Ascending aorta (tissue), 2 donors: ENCODE measurements at regions not wholly inside any gene's neighbourhood (a gene's known extent, or its start where the extent isn't known, plus 50 kb on each side); places are given as distances from the start of the nearest gene placed in this dataset.

Experiments used
- DNase-seq, 2 donors: peaks; one replicate each; pipeline ENCODE4 v3.0.0-alpha.2; 2019; ENCODE audit warnings: low spot score in 2 of 2
- H3K27ac ChIP-seq, 2 donors: fragments of 200-600 bp; sonication (generic); one replicate each; pipeline ENCODE4 v1.5.1; 2016 to 2017; ENCODE audit warnings: mild to moderate bottlenecking in 1 of 2
- H3K27me3 ChIP-seq: fragments of 200-600 bp; sonication (generic); one replicate; pipeline ENCODE4 v1.5.1; 2017
- H3K36me3 ChIP-seq, 2 donors: fragments of 200-600 bp; sonication (generic); one replicate each; pipeline ENCODE4 v1.5.1; 2016
- H3K4me1 ChIP-seq, 2 donors: fragments of 200-600 bp; sonication (generic); one replicate each; pipeline ENCODE4 v1.5.1; 2016 to 2017; ENCODE audit warnings: mild to moderate bottlenecking in 1 of 2
- H3K4me3 ChIP-seq, 2 donors: fragments of 200-600 bp; sonication (generic); one replicate each; pipeline ENCODE4 v1.5.1; 2016 to 2017; ENCODE audit warnings: mild to moderate bottlenecking in 1 of 2
- H3K9me3 ChIP-seq, 2 donors: fragments of 200-600 bp; sonication (generic); one replicate each; pipeline ENCODE4 v1.5.1; 2016
- intact Hi-C: fragments of 100-400 bp; cut with DNase I; formaldehyde crosslinking; loops from one replicate; pipeline ENCODE4 v1.15.1; 2023
- TF ChIP-seq, protein P1 (sequence below), 3 experiments: fragments of 200-600 bp in 2 of 3; fragments of 450-650 bp in 1 of 3; sonication (generic) in 2 of 3; IDR thresholded peaks; one replicate each; pipeline ENCODE4 v1.5.1; 2016 to 2019; ENCODE audit warnings: antibody characterized with exemption in 3 of 3, mild to moderate bottlenecking in 1 of 3, moderate library complexity in 1 of 3

DNA sequence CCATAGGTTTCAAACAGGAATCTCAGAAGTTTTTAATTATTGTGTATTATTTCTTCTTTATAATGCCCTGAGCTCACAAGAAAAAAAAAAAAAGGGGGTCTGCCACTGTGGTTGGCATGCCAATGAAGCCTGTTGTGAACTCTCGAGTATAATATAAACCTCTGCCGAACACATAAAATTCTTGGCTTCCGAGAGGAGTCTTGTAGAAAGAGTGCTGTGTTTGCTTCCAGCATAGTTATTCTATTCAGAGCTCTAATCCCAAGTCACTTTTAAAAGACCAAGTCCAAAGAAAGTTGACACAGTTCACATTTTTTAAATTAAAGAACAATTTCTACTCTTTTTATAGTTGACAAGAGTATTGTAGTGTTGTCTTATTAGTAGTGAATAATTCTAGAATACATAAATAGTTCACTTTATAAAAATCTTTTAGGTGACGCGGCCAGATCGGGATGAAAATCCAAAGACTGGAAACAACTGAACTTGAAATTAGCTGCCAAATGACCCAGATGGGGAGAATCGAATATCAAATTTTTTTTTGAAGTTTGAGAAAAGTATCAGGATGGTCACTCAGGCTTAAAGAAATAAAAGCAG lies 293.2 kb downstream of the DUSP10 start:
- no peak for DNase-seq
- intact Hi-C loops, result no loop called here
- TF ChIP-seq, protein P1, sequence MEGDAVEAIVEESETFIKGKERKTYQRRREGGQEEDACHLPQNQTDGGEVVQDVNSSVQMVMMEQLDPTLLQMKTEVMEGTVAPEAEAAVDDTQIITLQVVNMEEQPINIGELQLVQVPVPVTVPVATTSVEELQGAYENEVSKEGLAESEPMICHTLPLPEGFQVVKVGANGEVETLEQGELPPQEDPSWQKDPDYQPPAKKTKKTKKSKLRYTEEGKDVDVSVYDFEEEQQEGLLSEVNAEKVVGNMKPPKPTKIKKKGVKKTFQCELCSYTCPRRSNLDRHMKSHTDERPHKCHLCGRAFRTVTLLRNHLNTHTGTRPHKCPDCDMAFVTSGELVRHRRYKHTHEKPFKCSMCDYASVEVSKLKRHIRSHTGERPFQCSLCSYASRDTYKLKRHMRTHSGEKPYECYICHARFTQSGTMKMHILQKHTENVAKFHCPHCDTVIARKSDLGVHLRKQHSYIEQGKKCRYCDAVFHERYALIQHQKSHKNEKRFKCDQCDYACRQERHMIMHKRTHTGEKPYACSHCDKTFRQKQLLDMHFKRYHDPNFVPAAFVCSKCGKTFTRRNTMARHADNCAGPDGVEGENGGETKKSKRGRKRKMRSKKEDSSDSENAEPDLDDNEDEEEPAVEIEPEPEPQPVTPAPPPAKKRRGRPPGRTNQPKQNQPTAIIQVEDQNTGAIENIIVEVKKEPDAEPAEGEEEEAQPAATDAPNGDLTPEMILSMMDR (IDR thresholded peaks at IDR 0.05), result no peak
- Histone ChIP-seq H3K27me3 (no peaks in the 10 kb centered on the region), H3K4me3 (no peak overlapping the region), H3K27ac (no peak overlapping the region), H3K4me1 (no peaks in the 10 kb centered on the region), H3K36me3 (no peaks in the 10 kb centered on the region), H3K9me3 (no peaks in the 10 kb centered on the region)

DNA sequence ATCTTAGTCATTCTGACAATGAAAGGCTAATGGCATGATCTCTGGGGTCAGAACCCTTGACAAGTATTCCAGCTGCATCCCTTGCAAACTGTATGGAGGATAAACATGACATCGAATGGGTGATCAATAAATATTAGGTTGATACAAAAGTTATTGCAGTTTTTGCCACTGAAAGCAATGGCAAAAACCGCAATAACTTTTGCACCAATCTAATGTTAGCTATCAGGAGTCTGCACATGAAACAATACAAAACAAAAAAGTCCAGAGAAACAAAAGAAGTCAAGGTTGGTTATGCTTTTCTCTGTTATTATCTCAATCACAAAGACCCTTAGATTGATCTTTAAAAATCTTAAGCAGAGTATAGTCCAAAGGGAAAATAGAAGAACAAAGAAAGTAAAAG lies 292.7 kb downstream of the DUSP10 start:
- TF ChIP-seq, protein P1 (IDR thresholded peaks at IDR 0.05), result no peak
- intact Hi-C loops, result no loop called here
- DNase-seq, result no peak

DNA sequence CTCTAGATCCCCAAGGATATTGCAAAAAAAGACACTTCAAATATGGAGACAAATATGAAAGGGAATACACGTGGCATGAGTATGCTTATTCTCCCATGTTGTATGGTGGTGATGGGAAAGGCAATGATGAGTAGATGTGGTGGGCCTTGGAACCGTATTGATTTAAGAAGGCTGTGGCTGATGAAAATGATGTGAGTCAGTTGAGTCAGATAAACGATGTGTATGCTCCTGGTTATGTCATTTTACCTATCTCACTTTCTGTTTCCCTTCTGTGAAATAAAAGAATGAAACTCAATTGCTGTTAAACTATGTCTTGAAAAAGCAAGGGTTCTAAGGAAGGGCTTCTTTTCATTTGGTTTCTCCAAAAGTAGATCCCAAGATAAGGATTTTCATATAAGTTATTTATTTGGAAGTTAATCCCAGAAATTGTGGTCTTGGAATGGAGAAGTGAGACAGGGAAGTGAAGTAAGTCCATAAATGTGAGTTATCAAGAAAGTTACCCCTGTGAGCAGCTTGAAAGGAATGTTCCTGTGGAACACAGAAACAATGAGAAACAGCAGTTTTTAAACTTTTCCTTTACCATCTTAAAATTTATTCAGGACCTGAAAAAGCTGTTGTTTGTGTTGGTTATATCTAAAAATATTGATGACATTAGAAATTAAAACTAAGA lies 292.0 kb downstream of the DUSP10 start:
- Histone ChIP-seq H3K4me1 (no peaks in the 10 kb centered on the region), H3K27ac (no peak overlapping the region), H3K9me3 (no peaks in the 10 kb centered on the region), H3K27me3 (no peaks in the 10 kb centered on the region), H3K4me3 (no peak overlapping the region), H3K36me3 (no peaks in the 10 kb centered on the region)
- TF ChIP-seq, protein P1 (IDR thresholded peaks at IDR 0.05), result no peak
- no peak for DNase-seq
- intact Hi-C loops, result no loop called here

More for the DNA sequence above, 292.7 kb downstream of the DUSP10 start:
- Histone ChIP-seq H3K27ac (no peak overlapping the region), H3K36me3 (no peaks in the 10 kb centered on the region), H3K4me3 (no peak overlapping the region), H3K27me3 (no peaks in the 10 kb centered on the region), H3K9me3 (no peaks in the 10 kb centered on the region), H3K4me1 (no peaks in the 10 kb centered on the region)

DNA sequence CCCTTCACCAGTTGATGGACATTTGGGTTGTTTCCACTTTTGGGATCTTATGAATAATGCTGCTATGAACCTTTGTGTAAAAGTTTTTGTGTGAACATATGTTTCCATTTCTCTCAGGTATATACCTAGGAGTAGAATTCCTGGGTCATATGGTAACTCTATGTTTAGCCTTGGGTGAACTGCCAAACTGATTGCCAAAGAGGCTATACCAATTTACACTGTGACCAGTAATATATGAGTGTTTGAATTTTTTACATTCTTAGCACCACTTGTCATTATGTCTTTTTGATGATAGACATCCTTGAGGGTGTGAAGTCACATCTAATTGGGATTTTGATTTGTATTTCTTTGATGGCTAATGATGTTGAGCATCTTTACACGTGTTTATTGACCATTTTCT lies 290.1 kb downstream of the DUSP10 start:
- Histone ChIP-seq H3K9me3 (no peaks in the 10 kb centered on the region), H3K27me3 (no peaks in the 10 kb centered on the region), H3K4me1 (no peaks in the 10 kb centered on the region), H3K36me3 (no peaks in the 10 kb centered on the region), H3K27ac (no peak overlapping the region), H3K4me3 (no peak overlapping the region)
- intact Hi-C loops, result no loop called here
- DNase-seq, result no peak
- TF ChIP-seq, protein P1 (IDR thresholded peaks at IDR 0.05), result no peak

DNA sequence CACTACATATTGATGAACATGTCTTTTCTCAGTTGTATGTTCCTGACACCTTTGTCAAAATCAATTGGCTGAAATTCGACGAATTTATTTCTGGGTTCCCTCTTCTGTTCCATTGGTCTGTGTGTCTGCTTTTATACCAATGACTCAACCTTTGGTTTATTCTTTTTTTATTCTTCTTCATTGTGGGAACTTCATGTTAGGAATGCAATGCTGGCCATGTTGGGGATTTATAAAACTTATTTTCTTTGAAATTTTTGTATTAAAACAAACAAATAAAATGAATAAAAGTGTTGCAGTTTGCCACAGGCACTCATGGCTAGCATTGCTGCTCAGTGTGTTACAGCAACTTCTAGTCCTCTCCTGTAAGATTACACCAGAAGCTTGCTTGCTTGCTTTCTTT lies 287.8 kb downstream of the DUSP10 start:
- Histone ChIP-seq H3K27me3 (no peaks in the 10 kb centered on the region), H3K4me1 (no peaks in the 10 kb centered on the region), H3K36me3 (no peaks in the 10 kb centered on the region), H3K4me3 (no peak overlapping the region), H3K9me3 (no peaks in the 10 kb centered on the region), H3K27ac (no peak overlapping the region)
- TF ChIP-seq, protein P1 (IDR thresholded peaks at IDR 0.05), result no peak
- DNase-seq, result no peak
- intact Hi-C loops, result no loop called here
